GM23338 (cell line): ENCODE measurements at regions not wholly inside any gene's neighbourhood (a gene's known extent, or its start where the extent isn't known, plus 50 kb on each side); places are given as distances from the start of the nearest gene placed in this dataset.

Experiments
- ATAC-seq: fragments of 200-7000 bp; cut with Tn5 transposase; 3 replicates; pipeline ENCODE4 v1.9.1; 2020
- DNase-seq: peaks from one replicate; pipeline ENCODE4 v3.0.0-alpha.2; 2015; ENCODE audit warnings: low spot score
- H2AFZ ChIP-seq: fragments of 200-600 bp; sonication (generic); 2 replicates; pipeline ENCODE4 v1.8.0; 2016; ENCODE audit warnings: antibody characterized with exemption, mild to moderate bottlenecking, moderate library complexity
- H3F3A ChIP-seq: fragments of 200-600 bp; sonication (generic); replicated peaks from 2 replicates; pipeline ENCODE4 v1.8.0; 2017; ENCODE audit warnings: antibody characterized with exemption, mixed run types, low read depth
- H3K27ac ChIP-seq: fragments of 200-600 bp; sonication (generic); 2 replicates; pipeline ENCODE4 v1.6.1; 2016; ENCODE audit warnings: low read depth
- H3K27me3 ChIP-seq: fragments of 200-600 bp; sonication (generic); 2 replicates; pipeline ENCODE4 v1.8.0; 2016; ENCODE audit warnings: mild to moderate bottlenecking, mixed run types, moderate library complexity; ENCODE audit not compliant: insufficient read depth
- H3K36me3 ChIP-seq: fragments of 200-600 bp; sonication (generic); 2 replicates; pipeline ENCODE4 v1.8.0; 2016; ENCODE audit warnings: mild to moderate bottlenecking; ENCODE audit not compliant: insufficient read depth
- H3K4me1 ChIP-seq: fragments of 200-600 bp; sonication (generic); 2 replicates; pipeline ENCODE4 v1.8.0; 2016; ENCODE audit warnings: mild to moderate bottlenecking, moderate library complexity; ENCODE audit not compliant: insufficient read depth
- H3K4me2 ChIP-seq: fragments of 200-600 bp; sonication (generic); 2 replicates; pipeline ENCODE4 v1.7.1; 2017; ENCODE audit warnings: mixed run types
- H3K4me3 ChIP-seq: fragments of 200-600 bp; sonication (generic); 2 replicates; pipeline ENCODE4 v1.6.1; 2016; ENCODE audit warnings: mixed run types
- H3K79me2 ChIP-seq: fragments of 200-600 bp; sonication (generic); replicated peaks from 2 replicates; pipeline ENCODE4 v1.8.0; 2017; ENCODE audit warnings: mild to moderate bottlenecking; ENCODE audit not compliant: insufficient read depth
- H3K9me2 ChIP-seq: fragments of 200-600 bp; sonication (generic); 2 replicates; pipeline ENCODE4 v1.8.0; 2017; ENCODE audit not compliant: insufficient read depth
- H4K20me1 ChIP-seq: fragments of 200-600 bp; sonication (generic); replicated peaks from 2 replicates; pipeline ENCODE4 v1.8.0; 2017; ENCODE audit warnings: mild to moderate bottlenecking; ENCODE audit not compliant: insufficient read depth
- H3K27ac Mint-ChIP-seq: 2 replicates; pipeline ENCODE4 v1.8.0; 2020; ENCODE audit warnings: inconsistent platforms, mild to moderate bottlenecking, moderate library complexity, mixed read lengths
- H3K27me3 Mint-ChIP-seq: 3 replicates; pipeline ENCODE4 v1.8.0; 2022; ENCODE audit warnings: low read depth, mild to moderate bottlenecking, moderate library complexity, mixed read lengths, inconsistent platforms; ENCODE audit not compliant: insufficient read depth, poor library complexity
- H3K36me3 Mint-ChIP-seq: 3 replicates; pipeline ENCODE4 v1.8.0; 2021; ENCODE audit warnings: low read depth, mild to moderate bottlenecking, inconsistent platforms, moderate library complexity, mixed read lengths
- H3K4me1 Mint-ChIP-seq: 3 replicates; pipeline ENCODE4 v1.8.0; 2020; ENCODE audit warnings: mild to moderate bottlenecking, inconsistent platforms, mixed read lengths
- H3K4me3 Mint-ChIP-seq: 3 replicates; pipeline ENCODE4 v1.8.0; 2021; ENCODE audit warnings: moderate library complexity, mild to moderate bottlenecking, inconsistent platforms, mixed read lengths
- H3K9me3 Mint-ChIP-seq: 3 replicates; pipeline ENCODE4 v1.8.0; 2020; ENCODE audit warnings: moderate library complexity, mild to moderate bottlenecking, inconsistent platforms, mixed read lengths
- CREB1 ChIP-seq: fragments of 250-450 bp; sonication (Bioruptor Pico); IDR thresholded peaks from 2 replicates; pipeline ENCODE4 v1.5.0; 2020; ENCODE audit warnings: low read depth, mild to moderate bottlenecking, moderate library complexity
- CTCF ChIP-seq, 2 experiments: fragments of 200-600 bp in 1 of 2; sonication (generic) in 1 of 2; conservative IDR thresholded peaks; 2 replicates each; pipeline versions ENCODE4 v1.5.1 to v1.6.1; 2016 to 2017; ENCODE audit warnings: antibody characterized with exemption in 2 of 2, low read depth in 2 of 2, mild to moderate bottlenecking in 2 of 2, moderate library complexity in 1 of 2
- ETS1 ChIP-seq: IDR thresholded peaks from 2 replicates; pipeline ENCODE4 v1.6.1; 2016; ENCODE audit warnings: antibody characterized with exemption
- EZH2phosphoT487 ChIP-seq: fragments of 200-600 bp; sonication (generic); IDR thresholded peaks from one replicate; pipeline ENCODE4 v1.8.1; 2018; ENCODE audit warnings: antibody characterized with exemption; ENCODE audit not compliant: unreplicated experiment
- JUNB ChIP-seq: IDR thresholded peaks from one replicate; pipeline ENCODE4 v1.6.1; 2016; ENCODE audit warnings: antibody characterized with exemption; ENCODE audit not compliant: unreplicated experiment
- POLR2AphosphoS5 ChIP-seq: IDR thresholded peaks from 2 replicates; pipeline ENCODE4 v1.6.1; 2016; ENCODE audit warnings: antibody characterized with exemption, low read depth
- REST ChIP-seq: IDR thresholded peaks from one replicate; pipeline ENCODE4 v1.6.1; 2018; ENCODE audit warnings: antibody characterized with exemption; ENCODE audit not compliant: unreplicated experiment
- STAT1 ChIP-seq: IDR thresholded peaks from one replicate; pipeline ENCODE4 v1.6.1; 2016; ENCODE audit warnings: antibody characterized with exemption; ENCODE audit not compliant: unreplicated experiment
- ZNF114 ChIP-seq: fragments of 250-450 bp; sonication (Bioruptor Pico); IDR thresholded peaks from 2 replicates; pipeline ENCODE4 v1.5.0; 2020; ENCODE audit warnings: mild to moderate bottlenecking, moderate library complexity
- ZNF331 ChIP-seq: fragments of 250-450 bp; sonication (Bioruptor Pico); IDR thresholded peaks from 2 replicates; pipeline ENCODE4 v1.5.0; 2020; ENCODE audit warnings: low read depth, mild to moderate bottlenecking, moderate library complexity

- Mint-ChIP-seq H3K4me1 (no peaks in the 10 kb centered on the region), H3K9me3 (peaks cover 36% of the 10 kb centered on the region), H3K27me3 (peaks cover 2% of the 10 kb centered on the region), H3K36me3 (peaks cover 20% of the 10 kb centered on the region), H3K27ac (no peak overlapping the region), H3K4me3 (no peak overlapping the region)
- H3K79me2 ChIP-seq = no peaks in the 10 kb centered on the region
- no peaks in the 10 kb centered on the region for H3F3A ChIP-seq
- H2AFZ ChIP-seq = no peak overlapping the region
- H3K9me2 ChIP-seq = 0 out of 2 replicates have a peak, but pooled peaks cover 9% of the 10 kb centered on the region
- H3K4me1 ChIP-seq = no peaks in the 10 kb centered on the region
- ATAC-seq (no peak), DNase-seq (no peak)
- H3K4me3 ChIP-seq = no peak overlapping the region
- no peak overlapping the region for H3K27ac ChIP-seq
- H3K36me3 ChIP-seq = no peaks in the 10 kb centered on the region
- no peaks in the 10 kb centered on the region for H3K27me3 ChIP-seq
- no peaks in the 10 kb centered on the region for H4K20me1 ChIP-seq
- H3K4me2 ChIP-seq = no peak overlapping the region
- TF ChIP-seq ZNF114 (CRISPR knock-in tag) (no peak), STAT1 (no peak), CTCF (conservative IDR thresholded peaks at IDR 0.05; ENCODE audit: low read depth in 2 of 2) (no peak), JUNB (no peak), ETS1 (no peak), REST (no peak)
Observed at GRCh38 chr3:157876556-157876955, 229.7 kb downstream of the SHOX2 start.

- Histone ChIP-seq H3K36me3 (no peaks in the 10 kb centered on the region), H3K4me3 (no peak overlapping the region), H3K79me2 (no peaks in the 10 kb centered on the region), H3K4me2 (no peak overlapping the region), H2AFZ (no peak overlapping the region), H4K20me1 (no peaks in the 10 kb centered on the region), H3K4me1 (peaks cover 6% of the 10 kb centered on the region; the same call in 1 of the 2 replicates), H3K27me3 (no peaks in the 10 kb centered on the region), H3F3A (no peaks in the 10 kb centered on the region), H3K9me2 (0 out of 2 replicates have a peak, but pooled peaks cover 21% of the 10 kb centered on the region), H3K27ac (no peak overlapping the region)
- DNase-seq = no peak
- peaks cover 3% of the 10 kb centered on the region; the same call in 2 of the 3 replicates for H3K9me3 Mint-ChIP-seq
- no peaks in the 10 kb centered on the region; the same call in 2 of the 3 replicates for H3K36me3 Mint-ChIP-seq
- peaks cover 6% of the 10 kb centered on the region; the same call in 2 of the 3 replicates for H3K4me1 Mint-ChIP-seq
- no peak overlapping the region for H3K4me3 Mint-ChIP-seq
- ATAC-seq = no peak
- TF ChIP-seq CREB1 = no peak
- TF ChIP-seq ZNF331 (CRISPR knock-in tag) = no peak
- no peak for TF ChIP-seq JUNB
- no peak for TF ChIP-seq EZH2phosphoT487
- no peak for TF ChIP-seq STAT1
- no peak for TF ChIP-seq ZNF114 (CRISPR knock-in tag)
- TF ChIP-seq ETS1 = no peak
- TF ChIP-seq CTCF (conservative IDR thresholded peaks at IDR 0.05; ENCODE audit: low read depth in 2 of 2) = no peak
- TF ChIP-seq POLR2AphosphoS5 = no peak
- no peaks in the 10 kb centered on the region for H3K27me3 Mint-ChIP-seq
- H3K27ac Mint-ChIP-seq = no peak overlapping the region
Observed at GRCh38 chr3:157872902-157873301, 233.3 kb downstream of the SHOX2 start.
